Medulla oblongata (tissue), 1 donor: ENCODE measurements at regions not wholly inside any gene's neighbourhood (a gene's known extent, or its start where the extent isn't known, plus 50 kb on each side); places are given as distances from the start of the nearest gene placed in this dataset.

Experiments used
- DNase-seq: peaks from one replicate; pipeline ENCODE4 v3.0.0-alpha.2; 2015; ENCODE audit errors: extremely low spot score

DNA sequence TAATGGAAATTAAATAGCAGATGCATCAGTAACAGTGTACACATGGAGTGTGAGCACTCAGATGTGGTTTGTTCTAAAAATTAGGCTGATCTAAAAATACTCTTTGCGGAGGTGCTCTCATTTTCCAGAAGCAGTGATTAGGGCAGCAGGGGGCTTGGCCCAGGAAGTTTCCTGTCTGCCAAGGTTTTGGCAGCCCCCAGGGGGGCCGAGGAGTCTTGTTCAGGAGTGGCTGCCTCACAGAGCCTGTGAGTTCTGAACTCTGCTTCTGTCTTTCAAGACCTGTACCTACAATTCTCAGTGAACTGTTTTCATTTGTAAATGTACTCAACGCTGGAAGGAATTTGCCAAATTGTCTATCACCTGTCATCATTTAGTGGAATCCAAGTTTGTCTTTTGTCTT is 388.4 kb upstream of the CDH11 start:
- no peak for DNase-seq

DNA sequence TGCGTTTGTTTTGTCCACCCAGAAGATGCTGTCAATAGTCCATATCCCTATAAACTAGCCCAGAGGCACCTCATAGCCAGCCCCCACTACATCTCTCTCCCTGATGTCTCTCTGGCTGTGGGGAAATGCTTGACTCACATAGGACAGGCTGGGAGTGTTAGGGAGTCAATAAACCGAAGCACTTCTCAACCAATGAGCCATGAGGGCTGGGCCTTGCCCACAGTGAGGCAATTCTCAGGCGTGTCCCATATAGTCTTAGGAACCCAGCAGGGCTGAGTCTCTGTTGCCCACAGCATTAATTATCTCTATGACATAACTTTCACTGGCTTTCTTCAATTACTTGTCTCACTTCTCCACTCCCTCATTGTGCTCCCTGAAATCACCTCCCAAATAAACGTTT is 387.3 kb upstream of the CDH11 start:
- DNase-seq: no peak

DNA sequence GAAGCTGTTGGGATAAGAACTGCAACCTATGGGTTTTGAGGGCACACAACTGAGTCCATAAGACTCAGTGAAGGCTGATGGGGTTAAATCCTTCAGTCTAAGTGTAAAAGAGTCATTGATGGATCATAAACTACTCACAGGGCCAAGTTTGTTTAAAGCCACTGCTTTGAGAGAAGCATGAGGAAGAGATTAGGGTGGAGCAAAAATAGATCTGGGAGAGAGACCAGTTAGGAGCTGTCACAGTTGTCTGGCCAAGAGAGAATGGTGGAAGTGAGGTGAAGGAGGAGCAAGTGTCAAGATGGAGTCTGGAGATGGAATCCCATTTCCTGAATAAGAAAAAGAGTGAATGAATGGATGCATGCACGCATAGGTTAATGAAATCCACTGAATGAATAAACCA is 379.1 kb upstream of the CDH11 start:
- no peak for DNase-seq

DNA sequence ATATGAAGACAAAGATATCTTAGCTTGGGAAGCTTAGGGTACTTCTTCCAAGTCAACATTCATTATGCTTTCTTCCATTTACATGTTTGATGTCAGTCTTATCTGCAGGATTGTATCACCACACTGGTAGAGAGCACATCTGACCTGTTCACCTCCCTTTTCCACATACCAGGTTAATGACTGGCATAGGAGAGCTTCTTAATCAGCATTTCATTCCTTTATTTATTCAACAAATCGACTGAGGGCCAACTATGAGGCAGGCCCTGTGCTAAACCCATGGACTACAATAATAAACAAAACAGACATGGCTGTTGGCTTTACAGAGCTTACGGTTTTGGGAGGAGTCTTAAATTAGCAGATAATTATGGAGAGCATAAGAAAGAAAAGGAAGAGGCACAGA is 378.1 kb upstream of the CDH11 start:
- no peak for DNase-seq

DNA sequence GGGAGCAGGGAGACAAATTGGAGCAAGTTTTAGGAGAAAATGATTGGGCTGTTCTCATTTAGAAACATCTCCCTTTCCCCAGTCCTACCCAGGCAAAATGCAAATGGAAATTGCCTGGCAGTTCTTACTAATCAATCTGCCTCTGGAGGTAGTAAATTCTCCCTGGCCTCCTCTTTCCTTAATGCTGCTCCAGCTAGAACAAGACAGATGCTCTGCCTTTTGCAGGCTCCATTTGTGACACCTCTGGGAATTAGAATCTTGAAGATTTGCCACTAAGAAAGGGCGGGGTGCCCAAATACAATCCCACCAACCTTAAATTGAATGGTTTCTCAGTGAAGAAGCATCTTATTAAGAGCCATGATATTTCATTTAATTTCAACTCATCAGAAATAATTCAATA is 377.7 kb upstream of the CDH11 start:
- no peak for DNase-seq

DNA sequence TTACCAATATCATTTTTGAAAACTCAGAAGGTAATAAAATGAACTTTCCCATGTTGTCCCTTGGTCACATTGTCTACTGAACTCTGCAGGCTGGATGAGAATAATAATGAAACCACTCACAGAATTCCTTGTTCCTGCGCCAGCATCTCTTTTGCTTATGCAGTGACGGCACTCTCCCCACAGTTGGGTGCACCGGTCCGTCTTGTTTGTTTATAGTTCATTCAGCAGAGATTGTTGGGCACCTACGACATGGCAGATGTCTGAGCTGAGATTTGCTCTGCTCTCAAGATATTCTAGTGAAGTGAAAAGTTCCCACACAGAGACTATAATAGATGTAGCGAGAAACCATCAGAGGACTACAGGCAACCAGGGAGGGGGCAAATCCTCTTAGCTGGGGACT is 375.7 kb upstream of the CDH11 start:
- peak; percentile 16 for DNase-seq

DNA sequence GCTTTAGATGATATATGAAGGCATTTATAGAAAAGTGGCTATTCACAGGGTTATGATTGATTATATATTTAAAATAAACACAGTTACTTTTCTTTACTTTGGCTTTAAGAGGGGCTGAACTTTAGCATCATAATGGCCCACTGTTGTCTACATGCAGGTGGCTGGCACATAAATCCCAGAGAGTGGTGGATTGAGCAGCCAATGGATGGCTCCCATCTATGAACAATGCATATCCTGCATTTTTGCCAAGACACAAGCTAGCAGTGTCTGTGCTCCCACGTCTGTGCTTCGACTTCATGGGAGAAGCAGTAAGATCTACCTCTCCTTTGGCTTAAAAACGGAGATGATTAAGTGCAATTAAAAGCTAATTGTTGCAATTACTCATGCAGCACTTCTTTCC is 373.2 kb upstream of the CDH11 start:
- no peak for DNase-seq

DNA sequence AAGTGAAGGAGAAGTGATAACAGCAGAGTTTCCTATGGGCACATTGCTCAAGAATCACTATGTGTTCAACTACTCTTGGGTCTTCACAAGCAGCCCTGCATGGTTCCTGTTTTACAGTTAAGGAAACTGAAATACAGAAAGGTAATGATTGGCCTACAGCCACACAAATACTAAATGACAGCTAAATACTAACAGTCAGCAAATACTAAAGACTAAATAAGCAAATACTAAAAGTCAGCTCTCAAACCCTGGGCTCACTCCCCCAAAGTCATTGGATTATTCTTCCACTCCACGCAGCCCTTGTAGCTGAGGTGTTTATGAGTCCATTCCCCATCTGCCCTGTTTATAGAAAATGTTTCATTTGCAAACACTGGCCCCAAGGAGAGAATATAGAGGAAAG is 372.7 kb upstream of the CDH11 start:
- DNase-seq: no peak

DNA sequence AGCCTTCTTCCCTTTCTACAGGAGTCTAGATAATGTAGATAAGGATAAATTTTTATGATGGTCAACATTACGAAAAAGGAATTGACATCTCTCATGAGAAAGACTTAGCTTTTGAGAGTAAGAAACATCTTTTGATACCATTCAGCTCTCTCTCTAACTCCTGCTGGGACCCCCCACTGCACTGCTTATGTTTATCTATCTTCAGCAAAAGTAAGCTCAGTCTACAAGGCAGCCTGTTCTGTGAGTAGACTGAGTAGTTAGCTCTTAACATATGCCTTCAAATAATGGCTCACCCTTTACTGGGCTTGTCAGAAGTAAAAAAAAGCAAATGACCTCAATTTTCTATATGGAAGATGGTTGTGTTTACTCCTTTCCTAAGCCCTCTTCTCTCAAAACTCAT is 372.2 kb upstream of the CDH11 start:
- DNase-seq: no peak

DNA sequence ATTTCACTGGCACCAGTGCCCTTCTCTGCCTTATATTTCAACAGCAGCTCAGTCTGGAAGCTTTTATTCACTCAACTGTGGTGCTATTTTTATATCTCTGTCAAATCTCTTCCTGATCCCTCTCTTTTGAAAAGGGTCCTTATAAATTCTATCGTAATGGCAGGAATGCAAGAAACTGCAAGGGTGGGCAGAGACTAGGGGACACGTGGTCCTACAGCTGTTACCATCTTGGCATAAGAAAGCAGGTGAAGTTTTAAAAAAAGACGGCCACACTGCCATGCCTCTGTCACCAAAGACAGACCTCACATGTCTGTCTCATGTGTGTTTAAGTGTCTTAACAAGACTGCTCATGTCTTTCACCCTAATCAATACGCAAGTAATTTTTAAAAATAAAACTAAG is 368.4 kb upstream of the CDH11 start:
- DNase-seq: no peak

DNA sequence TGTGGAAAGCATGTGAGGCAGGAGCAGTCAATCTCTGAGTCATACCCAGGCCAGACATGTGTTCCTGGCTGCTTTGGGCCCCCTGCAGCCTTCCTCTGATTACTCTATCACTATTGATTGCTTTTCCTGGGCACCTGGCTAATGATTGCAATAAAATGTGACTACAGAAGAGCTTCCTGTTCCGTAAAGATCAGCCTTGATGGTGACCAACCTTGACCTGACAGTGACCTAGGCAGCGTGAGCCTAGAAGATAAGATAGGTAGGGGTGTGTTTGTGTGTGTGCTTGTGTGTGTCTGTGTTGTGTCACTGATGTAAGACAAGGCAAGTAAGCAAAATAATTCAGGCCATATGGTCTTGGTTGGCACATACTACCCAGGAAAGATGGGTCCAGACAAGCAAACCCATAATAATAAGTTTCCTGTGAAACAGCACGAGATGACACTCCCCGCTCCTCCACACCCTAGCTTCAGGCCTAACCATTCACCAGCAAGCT is 367.7 kb upstream of the CDH11 start:
- no peak for DNase-seq

DNA sequence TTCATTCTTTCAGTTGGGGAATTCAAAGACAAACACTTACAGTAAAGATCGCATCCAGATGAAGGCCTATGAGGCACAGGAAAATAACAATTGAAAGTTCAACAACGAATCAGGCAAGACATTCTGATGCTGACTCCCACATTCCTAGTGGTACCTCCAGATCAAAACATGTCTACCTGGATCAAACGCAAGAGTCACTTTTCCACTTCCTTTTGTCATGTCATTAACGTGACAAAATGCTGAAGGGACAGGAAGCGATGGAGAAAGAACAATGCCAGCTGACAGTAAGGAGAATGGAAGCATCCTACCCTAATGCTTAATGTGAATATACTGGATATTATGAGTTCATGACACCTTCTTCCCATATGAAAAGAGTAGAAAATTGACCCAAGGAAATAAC is 365.4 kb upstream of the CDH11 start:
- no peak for DNase-seq

DNA sequence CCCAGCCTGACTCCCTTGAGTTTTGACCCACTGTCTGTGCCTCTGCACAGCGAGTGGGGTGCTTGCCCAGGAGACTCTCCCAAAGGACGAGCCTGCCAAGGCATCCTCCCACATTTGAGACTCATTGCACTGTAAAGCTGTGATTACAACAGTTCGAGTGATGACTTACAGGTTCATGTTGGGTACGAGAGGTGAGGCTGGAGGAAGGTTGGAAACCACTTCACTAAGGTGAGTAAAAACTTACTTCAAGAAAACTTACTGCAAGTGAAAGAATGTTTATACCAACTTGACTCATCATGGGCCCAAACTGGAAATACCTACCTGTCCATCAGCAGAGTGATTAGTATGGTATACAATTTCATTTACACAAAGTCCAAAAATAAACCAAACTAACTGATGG is 360.1 kb upstream of the CDH11 start:
- DNase-seq: no peak

DNA sequence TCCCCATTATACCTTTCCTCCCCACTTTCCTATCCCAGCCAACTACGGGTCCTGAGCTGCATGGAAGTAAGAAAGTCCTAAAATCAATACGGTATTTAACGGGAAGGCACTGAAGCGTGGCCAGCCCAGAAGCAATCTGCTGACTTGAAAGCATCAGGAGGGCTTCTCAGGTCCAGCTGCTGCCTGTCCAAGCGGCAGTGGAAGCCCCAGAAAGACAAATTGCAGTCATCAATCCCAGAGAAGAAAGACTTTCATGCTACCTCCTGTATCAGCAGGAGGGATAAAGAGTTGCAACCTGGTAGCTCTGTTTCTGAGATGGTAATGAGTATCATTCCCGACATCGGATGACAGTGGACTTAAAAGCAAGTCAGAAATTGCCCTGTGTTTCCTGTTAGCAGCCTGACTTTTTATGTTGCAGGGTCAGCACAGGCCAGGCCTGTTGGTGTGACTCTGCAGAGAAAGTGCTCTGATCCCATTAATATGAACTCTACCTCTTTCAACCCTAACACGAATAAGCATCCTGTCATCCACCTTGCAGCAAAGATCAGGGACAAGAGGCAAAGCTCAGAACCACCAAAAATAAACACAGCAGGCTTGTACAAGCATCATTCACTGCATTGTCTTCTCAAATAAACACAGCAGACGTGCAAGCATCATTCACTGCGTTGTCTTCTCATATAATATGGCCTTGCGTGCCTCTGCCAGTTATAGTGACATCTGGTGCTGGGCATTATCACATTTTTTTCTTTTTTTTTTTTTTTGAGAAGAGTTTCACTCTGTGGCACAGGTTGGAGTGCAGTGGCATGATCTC is 358.6 kb upstream of the CDH11 start:
- no peak for DNase-seq

DNA sequence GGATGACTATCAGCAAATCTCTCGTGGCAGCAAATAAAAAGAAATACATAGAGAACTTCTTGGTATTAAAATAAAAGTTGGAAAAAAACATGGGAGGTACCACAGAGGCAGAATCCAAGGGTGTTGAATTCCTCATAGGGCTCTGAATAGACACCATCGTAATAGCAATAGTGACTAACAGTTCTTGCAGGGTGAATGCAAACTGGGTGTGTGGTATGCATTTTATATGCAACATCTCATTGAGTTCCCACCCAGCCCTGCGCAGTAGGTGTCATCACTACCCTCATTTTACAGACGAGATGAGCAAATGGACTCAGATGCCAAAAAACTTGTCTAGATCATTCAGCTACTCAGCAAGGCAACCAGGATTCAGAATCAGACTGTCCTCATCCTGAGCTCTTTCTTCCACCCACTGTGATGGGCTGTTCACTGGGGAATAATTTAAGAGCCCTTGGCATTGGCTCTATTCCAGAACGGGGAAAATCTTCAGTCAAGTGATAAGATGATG is 354.6 kb upstream of the CDH11 start:
- no peak for DNase-seq

DNA sequence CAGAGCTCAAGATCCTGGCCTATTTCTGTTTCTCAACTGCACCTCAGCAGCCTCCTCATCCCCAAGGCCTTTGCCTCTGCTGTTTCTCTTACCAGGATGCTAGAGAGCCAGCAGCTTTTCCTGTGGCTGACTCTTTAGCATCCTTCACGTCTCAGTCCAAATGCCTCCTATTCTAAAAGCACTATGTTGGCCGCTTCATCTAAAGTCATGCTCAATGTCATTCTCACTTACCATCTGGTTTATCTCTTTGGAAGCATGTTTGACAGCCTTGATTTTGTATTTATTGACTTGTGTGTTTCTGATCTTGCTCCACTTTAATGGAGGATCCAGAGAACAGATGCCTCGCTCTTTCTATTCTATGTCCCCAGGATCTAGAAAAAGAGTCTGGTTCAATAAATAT is 351.8 kb upstream of the CDH11 start:
- no peak for DNase-seq

DNA sequence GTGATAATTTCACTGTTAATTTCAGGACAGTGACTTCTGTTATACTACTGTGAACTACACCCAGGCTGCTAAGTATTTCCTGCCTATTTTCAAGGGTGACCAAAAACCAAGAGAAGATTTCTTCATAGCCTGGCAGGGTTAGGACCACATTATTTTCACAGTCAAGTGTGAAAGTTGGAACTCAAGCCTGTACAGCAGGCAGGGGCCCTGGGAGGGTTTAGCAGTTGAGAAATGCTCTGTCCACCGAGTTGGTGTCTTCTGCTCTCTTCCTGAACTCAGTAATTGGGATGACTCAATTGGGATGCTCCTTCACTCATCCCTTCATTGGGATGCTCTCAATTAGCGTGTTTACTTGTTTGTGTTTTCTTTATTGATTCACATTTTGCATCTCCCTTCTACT is 347.3 kb upstream of the CDH11 start:
- no peak for DNase-seq

DNA sequence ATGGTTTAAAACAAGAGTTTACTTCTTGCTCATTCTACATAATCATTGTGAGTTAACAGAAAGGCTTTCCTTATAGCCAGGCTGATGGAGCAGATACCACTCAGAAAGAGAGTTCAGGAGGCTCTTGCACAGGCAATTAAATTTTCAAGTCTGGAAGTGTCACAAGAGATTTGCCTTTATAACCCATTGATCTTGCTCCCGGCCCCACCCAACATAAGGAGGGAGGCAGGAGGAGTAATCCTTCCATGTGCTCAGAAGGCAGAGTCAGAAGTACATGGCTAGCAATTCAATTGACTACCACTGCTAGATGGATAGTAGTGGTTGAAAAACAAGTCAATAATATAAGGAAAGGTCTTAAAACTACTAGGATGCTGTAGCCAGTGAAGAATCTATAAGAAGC is 346.3 kb upstream of the CDH11 start:
- DNase-seq: no peak

DNA sequence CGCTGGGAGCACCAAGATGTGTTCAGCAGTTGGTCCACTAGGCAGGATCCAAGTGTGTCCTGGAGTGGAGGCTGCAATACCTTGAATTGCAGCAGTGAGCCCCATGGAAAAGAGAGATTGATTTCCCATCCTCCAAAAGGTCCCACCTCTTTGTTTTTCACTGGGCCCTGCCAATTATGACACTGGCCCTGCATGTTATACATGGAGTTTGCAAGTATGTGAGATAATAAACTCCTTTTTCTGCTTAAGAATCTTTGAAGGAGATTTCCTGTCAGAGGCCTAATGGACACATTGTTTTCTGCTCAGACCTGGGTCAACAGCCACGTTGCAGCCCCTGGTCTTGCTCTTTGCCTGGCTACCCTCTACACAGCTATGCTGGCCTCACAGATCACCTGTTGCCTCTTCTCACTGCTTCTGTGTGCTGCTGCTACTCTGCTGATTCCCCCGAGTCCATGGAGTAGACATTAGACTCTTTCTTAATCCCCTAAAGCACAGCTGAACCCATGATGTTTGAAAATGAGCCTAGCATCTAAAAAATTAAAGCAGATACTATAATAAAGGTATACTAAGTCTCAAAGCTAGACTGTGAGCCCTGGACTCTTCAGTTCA is 341.9 kb upstream of the CDH11 start:
- no peak for DNase-seq

DNA sequence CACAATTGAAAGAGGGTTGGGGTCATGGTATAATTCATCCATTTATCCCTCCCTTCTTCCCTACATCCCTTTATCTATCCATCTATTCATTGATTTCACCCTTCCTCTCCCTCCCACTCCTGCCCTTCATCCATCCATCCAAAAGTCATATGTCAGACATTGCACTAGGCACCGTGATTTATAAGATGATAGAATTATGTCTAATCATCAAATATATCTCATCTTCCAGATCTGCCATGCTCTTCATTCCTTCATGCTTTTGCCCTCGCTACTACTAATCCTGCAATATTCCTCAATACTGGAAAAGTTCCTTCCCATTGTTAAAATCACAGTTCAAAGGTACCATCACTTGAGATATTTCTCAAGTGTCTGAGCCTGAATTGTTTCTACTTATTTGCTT is 335.2 kb upstream of the CDH11 start:
- no peak for DNase-seq

DNA sequence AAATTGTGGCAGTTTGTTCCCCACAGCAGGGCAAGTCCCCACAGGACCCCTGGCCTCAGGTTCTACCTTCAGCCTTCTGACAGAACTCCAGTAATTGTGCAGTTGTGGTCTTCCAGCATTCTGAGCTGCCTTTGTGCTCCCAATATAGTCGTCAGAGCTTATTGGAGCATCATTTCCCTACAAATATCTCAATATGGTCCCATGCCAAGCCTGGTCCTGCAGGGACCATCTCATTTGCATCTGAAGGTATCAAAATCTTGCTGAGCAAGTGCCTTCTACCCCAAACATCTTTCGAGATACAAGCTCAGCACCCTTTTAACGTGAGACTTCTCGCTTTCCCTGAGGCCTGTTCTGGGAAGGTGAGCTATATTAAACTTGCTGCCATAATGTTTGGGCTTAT is 333.9 kb upstream of the CDH11 start:
- no peak for DNase-seq

DNA sequence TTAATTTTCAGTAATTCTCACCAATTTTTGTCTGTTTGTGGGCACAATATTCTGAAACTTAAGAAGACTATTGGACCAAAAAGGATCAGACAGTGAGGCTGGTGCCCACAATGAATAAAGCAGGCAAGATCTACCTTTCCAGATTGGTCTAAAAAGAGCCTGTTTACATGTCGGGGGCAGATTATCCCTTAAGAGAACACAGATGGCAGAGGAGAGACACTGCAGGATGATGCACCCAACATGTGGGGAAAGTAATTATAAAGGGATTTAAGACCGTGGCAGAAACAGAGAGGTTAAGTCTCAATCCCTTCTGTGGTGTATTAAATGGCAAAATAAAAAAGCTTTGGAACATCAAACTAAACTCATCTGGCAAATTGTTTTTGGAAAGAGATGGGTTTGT is 331.8 kb upstream of the CDH11 start:
- DNase-seq: no peak

DNA sequence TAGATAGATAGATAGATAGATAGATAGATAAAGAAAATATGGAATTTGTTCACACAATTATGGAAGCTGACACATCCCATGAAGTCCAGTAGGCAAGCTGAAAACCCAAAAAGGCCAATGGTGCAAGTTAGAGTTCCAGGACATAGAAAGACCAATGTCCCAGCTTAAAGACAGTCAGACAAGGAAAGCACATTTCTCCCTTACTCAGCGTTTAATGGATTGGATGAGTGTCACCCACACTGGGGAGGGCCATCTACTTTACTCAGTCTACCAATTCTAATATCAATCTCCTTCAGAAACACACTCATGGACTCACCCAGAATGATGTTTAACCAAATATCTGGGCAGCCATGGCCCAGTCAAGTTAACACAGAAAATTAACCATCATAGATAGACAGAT is 327.7 kb upstream of the CDH11 start:
- DNase-seq: no peak

DNA sequence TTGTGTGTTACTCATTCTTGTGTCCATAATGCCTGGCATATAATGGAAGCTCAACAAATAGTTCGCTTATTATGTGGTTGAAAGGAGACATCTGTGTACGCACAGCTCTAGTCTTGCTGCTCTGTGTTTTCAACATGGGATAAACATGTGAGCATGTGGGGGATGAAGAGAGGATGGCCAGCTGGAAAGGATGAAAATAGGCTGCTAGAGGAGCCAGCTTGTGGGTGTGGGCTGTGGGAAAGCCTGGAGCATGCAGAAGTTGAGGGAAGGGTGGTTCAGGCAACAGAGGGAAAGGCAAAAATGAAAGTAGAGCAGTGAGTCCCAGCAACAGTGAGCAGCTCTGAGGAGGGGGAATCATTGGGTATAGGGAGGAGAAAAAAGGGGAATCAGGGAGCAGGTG is 324.6 kb upstream of the CDH11 start:
- no peak for DNase-seq
